Midbrain (tissue), 1 donor: ENCODE measurements at regions not wholly inside any gene's neighbourhood (a gene's known extent, or its start where the extent isn't known, plus 50 kb on each side); places are given as distances from the start of the nearest gene placed in this dataset.
A peak's percentile ranks its signal among the peaks of the same experiment; 100 is the strongest.
"Not testable (repeated sequence)": the region's sequence is repeated elsewhere in the genome, so short reads cannot be mapped to it uniquely, and the experiment has no call there.

ENCODE experiments used
- DNase-seq: peaks from one replicate; lab custom pipeline; 2025; lab: John Stamatoyannopoulos, UW

DNA sequence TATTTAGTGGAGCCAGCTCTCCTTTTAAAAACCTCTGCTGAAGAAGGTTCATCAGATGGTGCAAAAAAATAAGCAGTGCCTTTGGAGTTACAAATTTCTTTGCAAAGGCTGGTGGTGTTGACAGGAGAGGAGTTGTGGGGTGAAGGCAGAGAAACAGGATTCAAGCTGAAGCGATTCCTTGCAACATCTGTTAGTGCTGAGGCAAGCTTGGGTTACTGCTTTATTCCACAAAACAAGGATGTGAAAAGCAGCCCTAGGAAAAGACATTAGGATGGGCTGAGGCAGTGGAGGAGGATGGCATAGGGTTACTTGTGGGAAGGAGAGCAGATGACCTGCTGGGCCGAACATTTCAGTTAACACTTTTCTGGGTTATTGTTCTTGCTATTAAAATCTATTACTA is 390.7 kb downstream of the DLEU7 start:
- DNase-seq, result no peak

DNA sequence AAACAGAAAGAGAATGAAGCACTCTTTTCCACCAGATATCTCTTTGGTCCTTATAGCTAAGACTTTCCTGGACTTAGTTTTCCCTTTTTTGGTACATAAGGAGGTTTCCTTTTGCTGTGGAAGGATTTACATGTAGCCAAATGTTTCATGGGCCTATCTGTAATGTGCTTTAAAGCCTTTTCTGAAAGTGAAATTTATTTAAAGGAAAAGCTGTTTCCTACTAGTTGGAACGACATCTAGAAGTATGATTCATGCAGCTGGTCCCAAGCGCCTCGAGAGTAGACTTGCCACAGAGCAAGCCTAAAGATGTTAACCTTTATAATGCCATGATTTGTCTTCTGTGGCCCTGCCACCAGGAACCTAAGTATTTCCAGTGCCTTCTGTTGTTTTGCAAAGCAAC is 390.3 kb downstream of the DLEU7 start:
- no peak for DNase-seq

DNA sequence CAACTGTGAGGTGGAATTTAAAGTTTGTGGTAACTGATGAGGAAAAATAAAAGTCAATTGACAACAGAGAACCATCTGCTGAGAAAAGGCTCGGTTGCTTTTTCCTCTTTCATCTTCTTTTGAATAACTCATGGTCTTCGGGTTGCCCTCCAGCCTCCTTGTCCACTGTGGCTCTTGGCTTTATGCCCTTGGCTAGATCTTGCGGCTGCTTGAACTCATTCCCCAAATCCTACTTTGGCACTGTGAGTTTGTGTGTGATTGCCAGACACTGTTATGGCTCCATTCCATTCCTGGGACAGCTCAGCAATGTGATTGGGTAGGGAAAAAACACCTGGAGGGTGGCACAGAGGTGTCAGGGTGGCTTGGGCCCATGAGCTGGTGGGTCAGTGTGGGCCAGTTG is 387.4 kb downstream of the DLEU7 start:
- no peak for DNase-seq

DNA sequence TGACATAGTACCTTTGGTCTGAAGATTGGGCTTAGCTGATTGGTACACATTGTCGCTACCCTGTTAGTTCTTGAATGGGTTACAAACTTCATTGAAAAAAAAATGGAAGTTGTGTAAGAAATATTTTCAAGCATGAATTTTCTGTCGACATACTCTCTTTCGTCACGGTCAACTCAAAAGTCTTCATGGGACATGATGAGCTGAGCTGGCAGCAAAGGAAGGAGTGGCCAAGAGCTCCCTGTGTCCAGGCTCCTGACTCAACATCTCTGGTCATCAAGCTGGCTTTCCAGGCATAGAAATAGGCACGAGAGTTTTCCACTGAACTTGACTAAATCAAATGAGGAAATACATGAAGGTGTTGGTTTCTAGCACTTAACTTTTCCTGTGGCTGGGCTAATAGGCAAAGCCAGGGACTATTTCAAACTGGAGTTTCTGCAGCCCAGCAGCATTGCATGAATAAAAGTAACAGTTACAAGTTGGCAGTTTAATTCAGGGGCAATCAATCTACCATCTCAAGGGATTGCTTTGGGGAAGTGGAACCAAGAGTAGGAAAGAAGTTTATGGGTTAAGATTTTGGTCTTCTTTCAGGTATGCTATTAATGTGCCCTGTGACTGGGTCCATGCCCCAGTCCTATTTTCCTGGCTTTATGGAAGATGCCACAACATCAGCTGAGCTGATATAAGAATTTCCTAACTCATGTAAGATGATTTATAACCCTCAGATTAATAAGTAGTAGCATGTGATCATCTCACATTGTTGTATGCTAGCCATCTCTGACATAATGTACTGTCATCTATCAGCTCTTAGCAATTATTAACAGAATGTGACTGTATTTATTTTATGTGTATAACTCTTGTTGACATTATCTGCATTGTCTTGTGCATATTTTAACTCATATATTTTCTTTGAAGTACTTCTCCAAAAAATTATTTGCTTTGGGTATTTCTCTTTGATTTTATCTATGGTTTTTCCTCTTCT is 385.8 kb downstream of the DLEU7 start:
- DNase-seq, result no peak

DNA sequence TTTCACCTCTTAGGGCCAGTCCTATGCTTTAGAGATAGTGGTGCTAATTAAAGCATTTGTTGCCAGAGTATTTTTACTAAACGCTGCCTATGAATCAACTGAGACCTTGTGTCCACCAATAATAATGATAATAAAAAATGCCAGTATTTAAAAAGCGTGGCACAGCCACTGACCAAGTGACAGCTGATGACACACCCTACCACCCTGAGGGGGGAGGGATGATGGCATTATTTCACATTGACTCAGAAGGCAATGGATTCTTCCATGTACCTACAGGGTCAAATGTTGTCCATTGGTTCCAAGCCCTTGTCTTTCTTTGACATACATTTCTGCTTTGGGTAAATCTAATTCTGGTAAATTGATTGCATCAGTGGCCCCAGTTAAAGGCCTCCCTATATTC is 384.4 kb downstream of the DLEU7 start:
- no peak for DNase-seq

DNA sequence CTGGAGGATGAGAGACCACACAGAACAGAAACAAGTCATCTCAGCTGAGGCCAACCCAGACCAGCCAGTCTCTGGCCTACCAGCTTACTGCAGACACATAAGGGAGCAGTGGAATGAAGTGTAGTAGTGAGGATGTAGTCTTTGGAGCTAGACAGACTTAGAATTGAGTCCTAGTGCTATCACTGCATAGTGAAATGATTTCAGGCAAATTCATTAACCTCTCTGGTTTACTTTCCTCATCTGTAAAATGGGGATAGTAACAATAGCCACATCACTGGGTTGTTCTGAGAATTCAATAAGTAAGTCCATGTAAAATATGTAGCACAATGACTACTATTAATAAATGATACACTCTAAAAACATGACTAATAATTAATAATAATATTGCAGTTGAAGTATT is 383.8 kb downstream of the DLEU7 start:
- DNase-seq, result no peak

DNA sequence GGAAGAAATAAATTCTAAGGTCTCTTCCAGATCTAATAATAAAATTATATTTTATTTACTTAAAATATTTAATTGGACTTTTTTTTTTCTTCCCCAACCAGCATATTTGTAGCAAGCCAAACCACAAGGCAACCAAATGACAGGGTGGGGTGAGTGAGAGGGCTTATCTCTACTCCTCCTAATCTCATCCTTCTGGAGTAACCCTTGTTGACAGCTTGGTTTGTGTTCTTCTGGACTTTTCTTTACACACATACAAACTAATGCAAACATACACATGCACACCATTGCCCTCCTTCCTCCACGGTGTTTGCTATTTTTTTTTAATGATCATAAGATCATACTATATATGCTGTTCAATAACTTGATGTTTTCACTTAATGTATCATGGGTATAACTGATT is 383.1 kb downstream of the DLEU7 start:
- DNase-seq, result no peak

DNA sequence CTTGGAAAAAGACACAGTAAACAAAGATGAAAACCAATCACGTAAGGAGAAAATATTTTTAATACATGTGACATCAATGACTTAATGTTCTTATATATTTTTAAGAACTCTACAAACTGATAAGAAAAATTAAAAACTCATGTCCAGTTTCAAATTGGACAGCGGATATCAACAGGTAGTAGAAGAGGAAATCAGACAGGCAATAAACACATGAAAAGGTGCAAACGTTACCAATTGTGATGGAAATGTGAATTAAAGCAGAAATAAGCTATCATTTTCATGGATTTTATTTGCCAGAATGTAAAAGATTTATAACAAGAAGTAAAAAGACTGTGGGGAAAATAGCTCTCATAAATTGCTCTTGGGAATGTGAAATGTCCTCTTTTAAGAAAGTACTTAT is 382.3 kb downstream of the DLEU7 start:
- no peak for DNase-seq

DNA sequence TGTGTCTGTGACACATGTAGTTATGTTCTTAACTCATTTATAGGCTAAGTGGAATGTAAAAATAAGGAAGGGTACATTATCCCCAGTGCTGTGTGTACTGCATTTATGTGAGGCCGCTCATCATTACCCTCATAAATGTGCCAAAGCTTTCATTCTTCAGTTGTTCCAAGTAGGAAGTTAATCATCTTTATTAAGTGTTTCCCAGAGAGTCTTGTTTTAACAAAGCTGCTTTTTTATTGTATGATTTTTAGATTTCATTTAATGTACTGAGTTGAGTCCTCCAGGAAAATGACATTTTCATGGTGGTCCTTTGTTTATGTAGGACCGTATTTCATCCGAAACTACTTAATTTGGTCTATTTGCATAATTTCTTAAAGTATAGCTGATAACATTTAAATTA is 379.8 kb downstream of the DLEU7 start:
- no peak for DNase-seq

DNA sequence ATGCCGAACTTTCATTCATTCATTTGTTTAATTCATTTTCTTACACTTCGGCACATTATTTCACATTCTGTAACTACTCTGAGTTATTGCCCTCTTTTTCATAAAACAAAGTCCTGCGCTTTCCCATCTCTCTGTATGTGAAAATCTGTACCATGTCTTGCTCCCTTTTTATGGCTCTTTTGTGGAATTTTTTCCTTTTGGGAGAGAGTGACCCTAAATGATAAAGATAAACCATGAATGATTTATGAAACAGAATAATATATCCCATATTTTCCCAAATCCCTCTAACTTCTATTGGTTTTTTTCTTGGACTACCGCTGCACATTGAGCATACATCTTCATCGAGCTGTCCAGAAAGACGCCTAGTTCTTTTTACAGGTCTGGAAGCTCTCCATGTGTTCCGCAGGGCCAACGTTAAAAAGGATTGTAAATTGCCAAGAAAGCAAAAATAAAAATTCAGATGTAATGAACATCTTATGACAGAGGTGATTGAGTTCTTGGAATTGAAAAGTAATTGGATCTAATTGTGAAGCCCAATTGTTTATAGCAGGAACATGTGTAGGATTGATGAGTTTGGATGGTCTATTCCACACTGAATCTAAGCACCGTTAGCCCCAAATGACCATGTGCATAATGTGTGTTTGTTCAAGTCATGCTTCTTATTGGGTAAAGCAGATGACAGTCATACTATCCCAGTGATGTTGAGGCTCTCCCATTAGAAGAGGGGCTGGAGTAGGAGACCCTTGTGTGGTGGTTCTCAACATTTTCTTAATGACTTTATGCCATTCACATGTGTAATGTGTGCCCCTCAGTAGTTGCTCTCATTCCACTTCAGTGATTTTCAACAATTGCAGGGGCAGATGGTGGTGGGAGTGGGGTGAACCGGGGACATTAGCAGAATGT is 378.9 kb downstream of the DLEU7 start:
- DNase-seq, result no peak

DNA sequence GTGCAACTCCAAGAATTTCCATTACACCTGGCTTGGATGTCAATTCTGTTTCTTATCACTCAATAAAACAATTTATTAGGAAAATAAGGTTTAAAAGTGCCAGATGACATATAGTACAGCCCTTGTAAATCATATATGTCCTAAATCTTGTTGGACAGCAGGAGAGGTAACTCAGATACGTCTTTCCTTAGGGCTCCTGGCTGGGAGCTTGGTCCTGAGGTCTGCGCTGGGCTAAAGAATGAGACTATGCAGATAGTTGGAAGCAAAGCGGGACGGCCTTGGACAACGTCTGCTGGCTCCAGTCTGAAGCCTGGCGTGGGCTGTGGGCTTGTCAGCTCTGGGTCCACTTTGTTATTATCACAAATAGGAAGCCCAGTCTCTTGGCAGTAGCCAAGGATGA is 377.0 kb downstream of the DLEU7 start:
- no peak for DNase-seq

DNA sequence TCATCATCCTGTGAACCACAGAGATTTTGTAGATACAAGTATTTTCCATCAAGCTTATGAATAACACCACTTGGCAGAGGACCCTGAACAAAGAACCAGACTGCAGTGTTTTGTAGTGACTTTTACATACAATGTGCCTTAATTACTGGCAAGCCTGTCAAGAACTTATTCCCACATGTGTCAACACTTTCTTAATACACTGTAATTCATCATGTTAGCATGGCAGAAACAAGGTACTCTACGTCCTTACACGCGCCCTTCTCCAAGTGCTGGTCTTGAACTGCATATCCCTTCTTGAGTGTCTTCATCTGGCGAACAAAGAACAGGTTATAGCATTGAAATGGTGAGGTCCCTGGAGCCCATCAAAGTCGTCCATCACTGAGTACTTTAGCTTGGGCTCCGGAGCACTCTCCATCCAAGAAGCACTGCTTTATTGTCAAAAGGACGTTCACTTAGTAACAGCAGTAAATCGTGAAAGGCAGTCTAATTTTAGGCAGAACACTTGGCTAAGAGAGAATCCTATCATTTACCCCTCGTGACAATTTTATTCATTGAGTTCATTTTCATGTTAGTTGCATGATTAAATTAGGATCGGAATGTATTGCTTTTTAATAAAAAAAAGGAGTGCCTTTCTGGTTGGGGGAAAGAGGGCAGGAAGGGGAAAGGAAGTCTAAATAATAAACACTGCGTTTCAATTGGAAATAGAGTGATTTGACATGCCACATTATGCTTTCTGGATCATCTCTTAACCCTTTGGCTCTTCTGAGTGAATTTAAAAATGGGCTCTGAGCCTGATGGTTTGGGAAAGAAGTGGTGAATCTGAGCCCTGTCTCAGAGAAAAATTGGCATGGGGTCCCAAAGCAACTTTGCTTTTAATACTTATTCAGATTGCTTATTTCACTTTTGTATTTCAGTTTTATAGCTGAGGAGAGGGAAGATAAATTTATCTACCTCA is 376.1 kb downstream of the DLEU7 start:
- DNase-seq, result no peak

DNA sequence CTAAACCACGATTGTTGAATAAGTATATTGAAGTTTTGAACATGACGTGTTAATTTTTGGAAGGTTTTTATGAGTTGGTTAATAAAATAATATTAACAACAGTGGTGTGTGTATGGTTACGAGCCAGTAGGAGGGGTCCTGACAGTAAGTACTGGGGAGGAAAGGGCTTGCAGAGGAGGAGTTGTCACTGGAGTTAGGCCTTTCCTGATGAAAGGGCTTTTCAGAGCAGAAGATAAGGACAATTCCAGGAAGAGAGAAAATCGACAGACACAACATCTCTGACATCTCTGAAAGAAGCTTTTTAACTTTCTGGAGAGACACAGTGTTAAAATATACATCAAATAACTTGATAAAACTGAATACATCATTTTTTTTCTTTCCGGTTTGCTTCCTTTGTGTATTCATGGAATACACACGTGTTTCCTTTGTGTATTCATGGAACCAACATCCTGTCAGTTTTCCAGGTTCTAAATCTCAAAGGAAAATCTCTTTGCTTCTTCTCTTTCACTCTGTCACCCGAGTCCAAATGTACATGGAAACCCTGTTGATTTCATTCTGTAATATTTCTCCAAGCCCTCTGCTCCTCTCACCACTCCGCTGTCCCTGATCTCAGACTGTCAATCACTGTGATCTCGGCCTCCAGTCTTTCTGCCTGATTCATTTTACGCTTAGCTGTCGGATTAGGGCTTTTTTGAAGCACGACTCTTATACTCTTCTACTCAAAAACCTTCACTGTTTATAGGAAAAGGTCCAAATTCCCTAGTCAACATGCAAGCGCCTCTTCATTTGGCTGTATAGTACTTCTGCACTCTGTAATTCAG is 374.4 kb downstream of the DLEU7 start:
- peak; percentile 24 for DNase-seq

DNA sequence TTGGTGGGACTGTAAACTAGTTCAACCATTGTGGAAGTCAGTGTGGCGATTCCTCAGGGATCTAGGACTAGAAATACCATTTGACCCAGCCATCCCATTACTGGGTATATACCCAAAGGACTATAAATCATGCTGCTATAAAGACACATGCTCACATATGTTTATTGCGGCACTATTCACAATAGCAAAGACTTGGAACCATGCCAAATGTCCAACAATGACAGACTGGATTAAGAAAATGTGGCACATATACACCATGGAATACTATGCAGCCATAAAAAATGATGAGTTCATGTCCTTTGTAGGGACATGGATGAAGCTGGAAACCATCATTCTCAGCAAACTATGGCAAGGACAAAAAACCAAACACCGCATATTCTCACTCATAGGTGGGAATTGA is 370.4 kb downstream of the DLEU7 start:
- DNase-seq, result not testable (repeated sequence)

DNA sequence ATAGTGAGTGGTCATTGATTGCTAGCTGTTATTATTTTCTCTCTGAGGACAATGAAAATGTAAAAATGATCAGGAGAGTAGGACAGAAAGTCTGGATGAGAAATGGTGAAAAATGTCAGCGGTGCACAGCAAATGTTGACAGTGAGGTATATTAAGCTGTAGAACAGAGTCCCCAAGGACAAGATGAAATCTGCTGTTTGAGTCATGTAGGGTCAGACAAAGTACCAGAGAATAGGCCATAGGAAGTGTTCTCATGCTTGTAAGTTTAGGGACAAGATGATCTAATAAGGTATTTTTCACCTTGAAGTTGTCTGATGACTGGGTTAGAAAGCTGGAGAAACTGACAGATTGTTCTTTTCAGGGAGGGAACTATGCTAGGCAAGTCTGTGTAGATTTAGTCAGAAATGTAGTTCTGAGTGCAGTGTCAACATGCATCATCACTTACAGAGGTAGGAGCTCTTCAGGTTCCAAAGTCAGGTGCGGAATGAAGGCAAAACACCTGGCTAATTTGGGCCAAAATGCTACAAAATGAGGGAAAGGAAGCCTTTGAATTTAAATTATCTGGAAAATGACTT is 369.3 kb downstream of the DLEU7 start:
- no peak for DNase-seq

DNA sequence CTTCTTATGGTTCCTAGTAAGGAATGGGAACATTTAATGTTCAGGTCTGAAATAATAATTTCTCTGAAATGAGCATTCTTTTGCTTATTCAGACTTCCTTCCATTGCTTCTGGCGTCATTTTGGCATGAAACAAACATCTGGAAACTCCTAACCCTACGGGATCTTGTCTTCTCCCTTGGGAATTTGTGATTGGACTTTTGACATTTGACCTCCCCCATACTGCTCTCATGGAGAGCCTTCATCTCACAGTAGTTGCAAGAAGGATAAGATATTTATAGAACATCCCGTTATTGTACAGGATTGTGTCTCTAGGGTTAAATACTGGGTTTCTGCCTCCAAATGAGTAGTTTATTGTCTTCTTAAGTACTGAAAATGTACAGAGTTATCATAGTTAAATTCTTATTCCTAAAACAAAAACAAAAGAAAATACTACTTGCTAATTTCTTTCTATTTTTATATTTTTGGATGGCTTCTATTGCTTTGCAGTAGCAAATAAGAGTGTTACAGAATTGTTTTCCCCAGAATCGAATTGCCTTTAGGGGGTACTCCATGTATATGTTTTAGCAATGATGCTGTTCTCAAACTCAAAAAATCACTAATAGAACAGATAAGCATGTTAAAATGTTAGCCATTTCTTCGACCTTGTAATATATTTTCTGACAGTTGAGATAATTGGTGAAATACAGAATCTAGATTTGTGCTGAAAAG is 366.8 kb downstream of the DLEU7 start:
- no peak for DNase-seq

DNA sequence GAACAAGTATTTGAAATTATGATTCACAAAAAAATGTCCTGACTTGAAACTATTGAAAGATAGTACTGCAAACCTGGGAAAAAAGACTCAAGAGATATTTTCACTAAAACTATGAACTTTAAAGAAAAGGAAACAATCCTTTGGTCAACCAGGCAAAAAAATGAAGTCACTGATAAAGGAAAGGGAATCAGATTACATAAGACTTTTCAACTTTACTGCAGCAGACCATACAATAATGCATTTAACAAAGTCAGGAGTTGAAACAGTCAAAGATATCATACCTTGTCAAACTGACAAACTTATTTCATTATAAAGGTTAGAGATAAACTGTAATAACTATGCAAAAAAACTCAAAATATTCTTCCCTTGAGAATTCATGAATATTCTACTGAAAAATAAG is 361.6 kb downstream of the DLEU7 start:
- DNase-seq, result no peak

DNA sequence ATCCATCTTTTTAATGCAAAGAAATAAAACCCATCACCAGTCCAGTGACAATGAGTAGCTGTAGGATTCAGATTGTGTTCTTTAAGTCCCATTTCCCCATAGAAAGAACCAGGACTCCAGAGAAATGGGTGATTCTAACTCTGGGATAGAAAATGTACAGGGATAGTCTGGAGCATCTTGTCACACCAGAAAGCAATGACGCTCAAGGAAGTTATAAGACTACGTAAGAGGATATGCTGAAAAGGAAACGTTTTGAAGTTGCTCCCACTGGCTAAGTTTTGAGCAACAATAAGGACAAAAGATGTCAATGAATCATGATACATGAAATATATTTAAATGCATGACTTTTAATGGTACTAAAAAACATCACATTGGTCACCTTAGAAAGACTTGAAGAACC is 360.1 kb downstream of the DLEU7 start:
- no peak for DNase-seq

DNA sequence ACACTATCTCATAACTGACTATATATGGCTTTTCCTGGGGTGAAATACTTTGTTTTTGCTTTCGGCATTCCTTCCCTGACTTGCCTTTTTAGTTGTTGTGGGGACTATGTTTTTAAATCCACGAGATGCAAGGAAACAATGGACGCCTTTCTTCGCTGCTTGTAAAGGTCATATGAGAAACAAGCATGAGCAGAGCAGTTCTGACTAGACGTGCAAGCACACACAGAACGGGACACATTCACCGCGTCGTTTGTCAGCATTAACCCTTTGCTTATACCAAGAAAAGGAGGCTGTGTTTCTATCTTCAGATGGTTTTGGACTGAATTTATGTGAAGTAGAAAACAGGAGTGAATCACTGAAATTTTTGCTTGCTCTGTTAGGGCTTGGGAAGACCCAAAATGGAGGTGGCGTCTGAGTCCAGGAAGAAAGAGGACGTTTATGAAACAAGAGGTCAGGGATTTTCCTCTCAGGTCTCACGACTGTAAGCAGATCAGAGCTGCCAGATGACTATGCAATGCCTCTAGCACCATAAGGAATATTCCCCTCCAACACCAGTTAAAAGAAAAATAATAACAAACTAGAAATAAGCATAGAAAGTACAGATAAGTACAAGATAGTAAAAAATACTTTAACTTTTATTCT is 358.9 kb downstream of the DLEU7 start:
- DNase-seq, result peak; percentile 37
